Ammon's horn (tissue), 1 donor: ENCODE measurements at regions not wholly inside any gene's neighbourhood (a gene's known extent, or its start where the extent isn't known, plus 50 kb on each side); places are given as distances from the start of the nearest gene placed in this dataset.
"Not testable (repeated sequence)": the region's sequence is repeated elsewhere in the genome, so short reads cannot be mapped to it uniquely, and the experiment has no call there.

ENCODE experiments used
- DNase-seq: peaks from one replicate; pipeline ENCODE4 v3.0.0-alpha.2; 2016; ENCODE audit warnings: low spot score

DNA sequence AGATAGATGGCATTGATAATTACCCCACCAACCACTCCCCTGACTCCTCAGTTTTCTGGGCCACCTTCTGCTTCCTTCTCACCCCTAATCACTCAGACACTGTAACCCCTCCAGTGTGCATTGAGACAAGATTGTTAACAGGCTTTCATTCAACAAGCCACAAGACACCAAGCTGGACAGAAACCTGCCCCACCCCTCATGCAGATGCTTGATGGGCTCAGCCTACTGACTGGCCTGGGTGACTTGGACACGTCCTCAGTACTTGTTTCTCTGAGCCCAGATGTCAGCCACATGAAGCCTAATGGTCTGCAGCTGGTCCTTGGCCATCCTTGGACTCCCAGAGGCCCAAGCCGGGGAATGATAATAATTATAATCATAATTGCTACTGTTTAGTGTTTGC is 71.4 kb upstream of the SMIM23 start:
- no peak for DNase-seq

GRCh38 chr5:171714851-171715250 is 70.8 kb upstream of the SMIM23 start:
- DNase-seq = no peak

DNA sequence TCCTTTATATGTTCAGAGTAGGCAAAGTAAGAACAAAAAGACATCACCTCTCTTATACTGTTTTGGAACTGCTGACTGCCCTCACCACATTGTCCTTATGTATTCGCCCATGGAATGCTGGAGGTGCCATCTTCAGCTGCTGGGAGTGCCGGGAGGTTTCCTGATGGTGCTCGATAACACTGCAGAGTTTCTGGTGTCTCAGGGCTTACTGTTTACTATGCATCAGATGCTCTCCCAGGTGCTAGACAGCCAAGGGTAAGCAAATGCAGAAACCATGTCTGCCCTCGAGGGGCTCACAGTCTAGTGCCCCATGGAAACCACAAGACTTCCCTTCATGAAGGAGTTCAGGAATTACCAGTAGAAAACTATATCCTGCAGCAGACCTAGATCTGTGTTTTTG is 70.1 kb upstream of the SMIM23 start:
- DNase-seq = no peak

- no peak for DNase-seq
Measured at GRCh38 chr5:171720086-171720485, 65.5 kb upstream of the SMIM23 start.

DNA sequence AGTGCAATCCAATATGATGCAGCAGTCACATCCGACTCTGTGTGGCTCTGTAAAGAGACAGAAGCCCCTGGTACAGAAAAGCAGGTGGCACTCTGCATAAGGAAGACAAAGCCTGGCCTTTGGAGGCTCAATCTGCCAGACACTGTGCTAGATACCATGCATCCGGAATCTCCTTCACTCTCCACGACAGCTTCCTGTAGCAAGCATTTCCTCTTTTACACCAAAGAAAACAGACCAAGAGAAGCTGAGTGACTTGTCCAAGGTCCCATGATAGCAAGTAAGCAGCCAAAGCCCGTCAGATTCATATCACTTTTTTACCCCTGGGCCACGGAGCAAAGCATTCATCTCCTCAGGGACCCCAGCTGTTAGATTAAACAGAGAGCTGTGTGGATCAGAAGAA is 64.2 kb upstream of the SMIM23 start:
- peak; percentile 22 for DNase-seq

DNA sequence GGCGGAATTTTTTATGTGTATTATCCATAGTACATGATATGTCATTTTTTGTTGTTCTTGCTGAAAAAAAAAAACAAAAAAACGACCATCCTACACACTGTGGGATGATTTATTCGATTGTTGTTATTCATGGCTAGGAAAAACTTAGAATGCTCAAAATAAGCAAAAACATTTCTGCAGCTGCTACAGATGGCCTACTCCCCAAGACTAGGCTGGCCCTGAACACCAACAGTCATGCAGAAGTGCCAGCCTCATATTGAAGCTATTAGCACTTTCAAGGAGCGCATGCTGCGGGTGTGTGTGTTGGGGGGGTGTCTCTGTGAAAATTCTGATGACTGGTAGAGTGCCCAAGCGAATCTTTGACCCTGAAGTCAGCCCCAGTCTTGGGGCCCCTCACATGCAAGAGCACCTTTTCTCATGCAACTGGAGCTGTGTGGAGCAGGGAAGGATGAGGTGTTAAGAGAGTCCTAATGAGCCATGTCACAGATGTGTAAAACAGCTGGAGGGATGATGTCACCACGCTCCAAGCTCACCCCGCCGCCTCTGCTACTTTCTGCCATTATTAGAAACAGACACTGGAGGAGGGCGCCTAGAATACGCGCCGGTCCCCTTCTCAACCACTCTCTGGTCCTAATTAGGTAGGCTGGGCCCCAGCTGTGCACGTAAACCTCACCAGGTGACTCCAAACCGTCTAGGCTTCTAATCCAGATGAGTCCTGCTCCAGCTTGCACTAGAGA is 61.0 kb upstream of the SMIM23 start:
- DNase-seq = no peak

DNA sequence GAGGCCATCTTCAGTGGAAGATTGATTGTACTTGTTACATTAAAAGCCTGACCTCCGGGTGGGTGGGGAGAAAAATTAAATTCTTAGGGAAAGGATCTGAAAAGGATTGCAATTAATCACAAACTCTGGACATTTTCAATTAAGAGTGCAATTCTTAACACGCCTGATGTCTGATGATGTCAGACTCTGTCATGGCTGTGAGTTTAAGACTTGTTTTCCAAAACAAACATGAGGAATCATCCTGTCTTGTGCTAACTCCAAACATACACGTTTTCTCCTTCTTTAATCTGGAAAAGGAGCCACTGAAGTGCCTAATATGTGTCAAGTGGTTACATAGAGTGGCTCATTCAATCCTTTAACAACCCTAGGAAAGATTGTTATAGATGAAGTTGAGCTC is 60.4 kb upstream of the SMIM23 start:
- no peak for DNase-seq

- not testable (repeated sequence) for DNase-seq
Measured at GRCh38 chr5:171726819-171727218, 58.8 kb upstream of the SMIM23 start.

- no peak for DNase-seq
Measured at GRCh38 chr5:171728686-171729085, 56.9 kb upstream of the SMIM23 start.
